Retinal pigment epithelial cell (primary cell): ENCODE measurements at regions not wholly inside any gene's neighbourhood (a gene's known extent, or its start where the extent isn't known, plus 50 kb on each side); places are given as distances from the start of the nearest gene placed in this dataset.

Experiments used
- DNase-seq: peaks from one replicate; pipeline ENCODE4 v3.0.0-alpha.2; 2010; ENCODE audit warnings: low read depth
- H3K4me3 ChIP-seq: 2 replicates; pipeline ENCODE4 v1.5.1; 2011; ENCODE audit warnings: mild to moderate bottlenecking, low read length, control low read depth, moderate library complexity
- CTCF ChIP-seq: conservative IDR thresholded peaks from 2 replicates; pipeline ENCODE4 v1.5.1; 2011; ENCODE audit warnings: low read depth, low read length, control low read depth, inconsistent platforms

GRCh38 chr15:72967397-72967796, 84.9 kb upstream of the NEO1 start:
- no peak for DNase-seq
- no peak for TF ChIP-seq CTCF
- no peak overlapping the region for H3K4me3 ChIP-seq

GRCh38 chr15:72966641-72967040, 85.6 kb upstream of the NEO1 start:
- H3K4me3 ChIP-seq = no peak overlapping the region

GRCh38 chr15:72965671-72966070, 86.6 kb upstream of the NEO1 start:
- no peak overlapping the region for H3K4me3 ChIP-seq
- no peak for DNase-seq
- no peak for TF ChIP-seq CTCF

More at GRCh38 chr15:72966641-72967040, 85.6 kb upstream of the NEO1 start:
- no peak for DNase-seq
- TF ChIP-seq CTCF = no peak

GRCh38 chr15:72964542-72964941, 87.7 kb upstream of the NEO1 start:
- H3K4me3 ChIP-seq = no peak overlapping the region
- no peak for DNase-seq
- no peak for TF ChIP-seq CTCF

- no peak for TF ChIP-seq CTCF
- no peak for DNase-seq
- no peak overlapping the region for H3K4me3 ChIP-seq
Measured at GRCh38 chr15:72964135-72964534, 88.1 kb upstream of the NEO1 start.

GRCh38 chr15:72962054-72962702, 90.1 kb upstream of the NEO1 start:
- no peak for DNase-seq
- no peak overlapping the region for H3K4me3 ChIP-seq
- TF ChIP-seq CTCF = no peak

- TF ChIP-seq CTCF = no peak
- DNase-seq = no peak
- no peak overlapping the region for H3K4me3 ChIP-seq
Measured at GRCh38 chr15:72961346-72961745, 90.9 kb upstream of the NEO1 start.
